ENCODE measurements at regions not wholly inside any gene's neighbourhood (a gene's known extent, or its start where the extent isn't known, plus 50 kb on each side); places are given as distances from the start of the nearest gene placed in this dataset.
A peak's percentile ranks its signal among the peaks of the same experiment; 100 is the strongest.

GRCh38 chr7:94080551-94080950 is 76.4 kb upstream of the BET1 start:
- no peak overlapping the region for H3K4me2 ChIP-seq (ENCODE audit: low read length)
- no peak overlapping the region for H4K12ac ChIP-seq (ENCODE audit: low read depth, low read length)
- no peak overlapping the region for H4K91ac ChIP-seq (ENCODE audit: low read depth, low read length)
- no peaks in the 10 kb centered on the region for H3K27me3 ChIP-seq (ENCODE audit: insufficient read depth, low read length)
- no peaks in the 10 kb centered on the region for H3K4me1 ChIP-seq (ENCODE audit: control insufficient read depth in 1 of 2, insufficient read depth in 2 of 2, low read length in 2 of 2)
- no peak overlapping the region for H3K27ac ChIP-seq (ENCODE audit: low read depth, low read length)
- no peak overlapping the region for H3K4me3 ChIP-seq (ENCODE audit: low read depth, low read length)
- H3K23ac ChIP-seq (ENCODE audit: low read length): no peak overlapping the region
- H3K79me1 ChIP-seq (ENCODE audit: low read length): no peaks in the 10 kb centered on the region
- H3K79me2 ChIP-seq (ENCODE audit: control insufficient read depth, insufficient read depth, low read length, poor library complexity): no peaks in the 10 kb centered on the region
- H2AK5ac ChIP-seq (ENCODE audit: low read length): no peak overlapping the region
- no peak overlapping the region for H2BK5ac ChIP-seq (ENCODE audit: low read depth, low read length, poor library complexity)
- H3K4ac ChIP-seq (ENCODE audit: low read depth, low read length): no peak overlapping the region
- H3K14ac ChIP-seq (ENCODE audit: low read length): no peak overlapping the region
- H2BK120ac ChIP-seq (ENCODE audit: insufficient read depth, low read length, poor library complexity): no peak overlapping the region
- no peak overlapping the region for H3K18ac ChIP-seq (ENCODE audit: low read length)
- H3K36me3 ChIP-seq (ENCODE audit: control insufficient read depth in 1 of 2, insufficient read depth in 2 of 2, low read length in 2 of 2): no peaks in the 10 kb centered on the region
- H3K9ac ChIP-seq (ENCODE audit: low read length): no peak overlapping the region
- no CpG with 5 or more reads among the region's 5 CpGs for WGBS (ENCODE audit: extremely low coverage, insufficient coverage, insufficient read length)
- H2AFZ ChIP-seq (ENCODE audit: insufficient read depth, low read length, poor library complexity): no peak overlapping the region
- H4K8ac ChIP-seq (ENCODE audit: low read depth, low read length): no peak overlapping the region
- no peaks in the 10 kb centered on the region for H3K9me3 ChIP-seq (ENCODE audit: insufficient read depth, low read depth, low read length)
- peak in 1 of 2 donors; percentile 42 for DNase-seq
- no peak overlapping the region for H2BK12ac ChIP-seq (ENCODE audit: low read length)

- no peak overlapping the region for H4K12ac ChIP-seq (ENCODE audit: low read depth, low read length)
- no peak overlapping the region for H2BK12ac ChIP-seq (ENCODE audit: low read length)
- no peak overlapping the region for H2AK5ac ChIP-seq (ENCODE audit: low read length)
- no peak overlapping the region for H2BK120ac ChIP-seq (ENCODE audit: insufficient read depth, low read length, poor library complexity)
- no peak overlapping the region for H4K8ac ChIP-seq (ENCODE audit: low read depth, low read length)
- no peaks in the 10 kb centered on the region for H3K79me1 ChIP-seq (ENCODE audit: low read length)
- no peak overlapping the region for H3K9ac ChIP-seq (ENCODE audit: low read length)
- H3K4ac ChIP-seq (ENCODE audit: low read depth, low read length): no peak overlapping the region
- H2BK5ac ChIP-seq (ENCODE audit: low read depth, low read length, poor library complexity): no peak overlapping the region
- no peaks in the 10 kb centered on the region for H3K79me2 ChIP-seq (ENCODE audit: control insufficient read depth, insufficient read depth, low read length, poor library complexity)
- H3K9me3 ChIP-seq (ENCODE audit: insufficient read depth, low read depth, low read length): no peaks in the 10 kb centered on the region
- H3K4me2 ChIP-seq (ENCODE audit: low read length): no peak overlapping the region
- H3K18ac ChIP-seq (ENCODE audit: low read length): no peak overlapping the region
- no peak overlapping the region for H2AFZ ChIP-seq (ENCODE audit: insufficient read depth, low read length, poor library complexity)
- H3K23ac ChIP-seq (ENCODE audit: low read length): no peak overlapping the region
- H3K4me3 ChIP-seq (ENCODE audit: low read depth, low read length): no peak overlapping the region
- no peaks in the 10 kb centered on the region for H3K27me3 ChIP-seq (ENCODE audit: insufficient read depth, low read length)
- H4K91ac ChIP-seq (ENCODE audit: low read depth, low read length): no peak overlapping the region
- DNase-seq: no peak
- no peaks in the 10 kb centered on the region for H3K4me1 ChIP-seq (ENCODE audit: control insufficient read depth in 1 of 2, insufficient read depth in 2 of 2, low read length in 2 of 2)
- no peak overlapping the region for H3K27ac ChIP-seq (ENCODE audit: low read depth, low read length)
- no peaks in the 10 kb centered on the region for H3K36me3 ChIP-seq (ENCODE audit: control insufficient read depth in 1 of 2, insufficient read depth in 2 of 2, low read length in 2 of 2)
- H3K14ac ChIP-seq (ENCODE audit: low read length): no peak overlapping the region
Observed at GRCh38 chr7:94082126-94082525, 78.0 kb upstream of the BET1 start.

- no peak overlapping the region for H2BK120ac ChIP-seq (ENCODE audit: insufficient read depth, low read length, poor library complexity)
- no CpG with 5 or more reads among the region's 6 CpGs for WGBS (ENCODE audit: extremely low coverage, insufficient coverage, insufficient read length)
- no peak overlapping the region for H3K23ac ChIP-seq (ENCODE audit: low read length)
- H2AFZ ChIP-seq (ENCODE audit: insufficient read depth, low read length, poor library complexity): no peak overlapping the region
- H3K27ac ChIP-seq (ENCODE audit: low read depth, low read length): no peak overlapping the region
- no peak overlapping the region for H3K4ac ChIP-seq (ENCODE audit: low read depth, low read length)
- H2AK5ac ChIP-seq (ENCODE audit: low read length): no peak overlapping the region
- DNase-seq: peak; percentile 50 to 83
- no peaks in the 10 kb centered on the region for H3K27me3 ChIP-seq (ENCODE audit: insufficient read depth, low read length)
- no peak overlapping the region for H2BK12ac ChIP-seq (ENCODE audit: low read length)
- no peak overlapping the region for H3K9ac ChIP-seq (ENCODE audit: low read length)
- no peak overlapping the region for H3K4me2 ChIP-seq (ENCODE audit: low read length)
- H4K12ac ChIP-seq (ENCODE audit: low read depth, low read length): no peak overlapping the region
- no peak overlapping the region for H3K4me3 ChIP-seq (ENCODE audit: low read depth, low read length)
- no peak overlapping the region for H4K8ac ChIP-seq (ENCODE audit: low read depth, low read length)
- no peaks in the 10 kb centered on the region for H3K79me1 ChIP-seq (ENCODE audit: low read length)
- H3K36me3 ChIP-seq (ENCODE audit: control insufficient read depth in 1 of 2, insufficient read depth in 2 of 2, low read length in 2 of 2): no peaks in the 10 kb centered on the region
- H3K4me1 ChIP-seq (ENCODE audit: control insufficient read depth in 1 of 2, insufficient read depth in 2 of 2, low read length in 2 of 2): no peaks in the 10 kb centered on the region
- no peak overlapping the region for H2BK5ac ChIP-seq (ENCODE audit: low read depth, low read length, poor library complexity)
- H3K79me2 ChIP-seq (ENCODE audit: control insufficient read depth, insufficient read depth, low read length, poor library complexity): no peaks in the 10 kb centered on the region
- H4K91ac ChIP-seq (ENCODE audit: low read depth, low read length): no peak overlapping the region
- no peak overlapping the region for H3K18ac ChIP-seq (ENCODE audit: low read length)
- H3K14ac ChIP-seq (ENCODE audit: low read length): no peak overlapping the region
- H3K9me3 ChIP-seq (ENCODE audit: insufficient read depth, low read depth, low read length): no peaks in the 10 kb centered on the region
Observed at GRCh38 chr7:94087664-94088352, 83.7 kb upstream of the BET1 start.

GRCh38 chr7:94088560-94088959 is 84.4 kb upstream of the BET1 start:
- H4K12ac ChIP-seq (ENCODE audit: low read depth, low read length): no peak overlapping the region
- no peak overlapping the region for H3K4me3 ChIP-seq (ENCODE audit: low read depth, low read length)
- H3K9ac ChIP-seq (ENCODE audit: low read length): no peak overlapping the region
- H3K27me3 ChIP-seq (ENCODE audit: insufficient read depth, low read length): no peaks in the 10 kb centered on the region
- H3K23ac ChIP-seq (ENCODE audit: low read length): no peak overlapping the region
- no peak overlapping the region for H3K27ac ChIP-seq (ENCODE audit: low read depth, low read length)
- no peaks in the 10 kb centered on the region for H3K9me3 ChIP-seq (ENCODE audit: insufficient read depth, low read depth, low read length)
- no peak overlapping the region for H3K18ac ChIP-seq (ENCODE audit: low read length)
- no peak overlapping the region for H2AFZ ChIP-seq (ENCODE audit: insufficient read depth, low read length, poor library complexity)
- no peak overlapping the region for H2AK5ac ChIP-seq (ENCODE audit: low read length)
- no peak overlapping the region for H2BK120ac ChIP-seq (ENCODE audit: insufficient read depth, low read length, poor library complexity)
- H3K4ac ChIP-seq (ENCODE audit: low read depth, low read length): no peak overlapping the region
- DNase-seq: no peak
- H3K14ac ChIP-seq (ENCODE audit: low read length): no peak overlapping the region
- H3K4me1 ChIP-seq (ENCODE audit: control insufficient read depth in 1 of 2, insufficient read depth in 2 of 2, low read length in 2 of 2): no peaks in the 10 kb centered on the region
- no peak overlapping the region for H4K91ac ChIP-seq (ENCODE audit: low read depth, low read length)
- no peak overlapping the region for H2BK5ac ChIP-seq (ENCODE audit: low read depth, low read length, poor library complexity)
- H3K79me2 ChIP-seq (ENCODE audit: control insufficient read depth, insufficient read depth, low read length, poor library complexity): no peaks in the 10 kb centered on the region
- no peaks in the 10 kb centered on the region for H3K36me3 ChIP-seq (ENCODE audit: control insufficient read depth in 1 of 2, insufficient read depth in 2 of 2, low read length in 2 of 2)
- H2BK12ac ChIP-seq (ENCODE audit: low read length): no peak overlapping the region
- H3K4me2 ChIP-seq (ENCODE audit: low read length): no peak overlapping the region
- H3K79me1 ChIP-seq (ENCODE audit: low read length): no peaks in the 10 kb centered on the region
- H4K8ac ChIP-seq (ENCODE audit: low read depth, low read length): no peak overlapping the region
